Spinal cord (tissue), 9 donors: ENCODE measurements at regions not wholly inside any gene's neighbourhood (a gene's known extent, or its start where the extent isn't known, plus 50 kb on each side); places are given as distances from the start of the nearest gene placed in this dataset.

Source experiments
- DNase-seq, 6 donors: peaks; one replicate each; pipeline versions ENCODE4 v3.0.0 to v3.0.0-alpha.2; 2013 to 2015; ENCODE audit warnings: low spot score in 6 of 6, low read depth in 4 of 6
- H3K27ac ChIP-seq: one replicate; pipeline ENCODE4 v1.5.1; 2013; ENCODE audit warnings: low read depth, low read length, control low read depth
- H3K27me3 ChIP-seq: one replicate; pipeline ENCODE4 v1.6.1; 2013; ENCODE audit warnings: low read length; ENCODE audit not compliant: control insufficient read depth, insufficient read depth
- H3K36me3 ChIP-seq: one replicate; pipeline ENCODE4 v1.6.1; 2013; ENCODE audit warnings: low read length; ENCODE audit not compliant: control insufficient read depth, insufficient read depth
- H3K4me1 ChIP-seq: one replicate; pipeline ENCODE4 v1.6.1; 2013; ENCODE audit warnings: low read length; ENCODE audit not compliant: control insufficient read depth, insufficient read depth
- H3K4me3 ChIP-seq: one replicate; pipeline ENCODE4 v1.5.1; 2013; ENCODE audit warnings: low read depth, low read length, control low read depth
- H3K9me3 ChIP-seq: one replicate; pipeline ENCODE4 v1.6.1; 2013; ENCODE audit warnings: low read length; ENCODE audit not compliant: control insufficient read depth, insufficient read depth
- WGBS: methylation state at CpG from one replicate; pipeline ENCODE4 v1.1.5; 2013; ENCODE audit warnings: missing lambda C conversion rate; ENCODE audit not compliant: insufficient coverage; 5-methylcytosine and 5-hydroxymethylcytosine counted together
- donor health status: healthy.

GRCh38 chr10:128472196-128472595, 346.0 kb upstream of the MKI67 start:
- DNase-seq, result no peak
- no peaks in the 10 kb centered on the region for H3K36me3 ChIP-seq

DNA sequence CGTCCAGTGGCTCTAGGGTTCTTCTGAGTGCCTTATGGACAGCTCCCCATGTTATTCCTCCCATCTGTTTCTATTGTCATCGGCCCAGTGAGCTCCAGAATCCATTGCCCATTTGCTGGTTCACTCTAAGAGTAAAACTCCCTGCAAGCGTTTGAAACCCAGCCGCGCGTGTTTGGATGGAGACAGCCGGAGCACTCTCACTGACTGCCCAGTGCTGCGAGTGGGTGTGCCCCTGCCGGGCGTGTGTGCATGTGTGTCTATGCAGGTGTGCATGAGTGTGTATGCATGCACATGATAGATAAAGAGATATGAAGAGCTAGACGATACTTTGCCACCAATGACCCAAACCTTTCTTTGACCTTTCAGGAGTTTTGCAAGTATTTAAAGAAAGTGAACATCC, 347.2 kb upstream of the MKI67 start:
- Histone ChIP-seq H3K4me3 (no peak overlapping the region), H3K4me1 (peaks cover 8% of the 10 kb centered on the region), H3K27me3 (no peaks in the 10 kb centered on the region), H3K27ac (no peak overlapping the region), H3K9me3 (no peaks in the 10 kb centered on the region), H3K36me3 (no peaks in the 10 kb centered on the region)
- DNase-seq, result no peak
- 79% methylated on average over 8 of the region's 11 CpGs for WGBS

More at GRCh38 chr10:128472196-128472595, 346.0 kb upstream of the MKI67 start:
- no peak overlapping the region for H3K27ac ChIP-seq
- H3K9me3 ChIP-seq, result no peaks in the 10 kb centered on the region
- no peaks in the 10 kb centered on the region for H3K27me3 ChIP-seq
- H3K4me3 ChIP-seq, result no peak overlapping the region
- 89% methylated on average over 11 of the region's 11 CpGs for WGBS
- H3K4me1 ChIP-seq, result peaks cover 8% of the 10 kb centered on the region

- 84% methylated on average over 2 of the region's 8 CpGs for WGBS
- DNase-seq, result no peak
- H3K4me3 ChIP-seq, result no peak overlapping the region
Observed at GRCh38 chr10:128473911-128474310, 347.7 kb upstream of the MKI67 start.

GRCh38 chr10:128474571-128474970, 348.3 kb upstream of the MKI67 start:
- no peak for DNase-seq
- no peaks in the 10 kb centered on the region for H3K27me3 ChIP-seq
- no peak overlapping the region for H3K4me3 ChIP-seq
- no peak overlapping the region for H3K27ac ChIP-seq
- 90% methylated on average over 2 of the region's 6 CpGs for WGBS
- peaks cover 8% of the 10 kb centered on the region for H3K4me1 ChIP-seq
- no peaks in the 10 kb centered on the region for H3K9me3 ChIP-seq
- no peaks in the 10 kb centered on the region for H3K36me3 ChIP-seq

More at GRCh38 chr10:128473911-128474310, 347.7 kb upstream of the MKI67 start:
- Histone ChIP-seq H3K27me3 (no peaks in the 10 kb centered on the region), H3K4me1 (peaks cover 8% of the 10 kb centered on the region), H3K9me3 (no peaks in the 10 kb centered on the region), H3K27ac (no peak overlapping the region), H3K36me3 (no peaks in the 10 kb centered on the region)

DNA sequence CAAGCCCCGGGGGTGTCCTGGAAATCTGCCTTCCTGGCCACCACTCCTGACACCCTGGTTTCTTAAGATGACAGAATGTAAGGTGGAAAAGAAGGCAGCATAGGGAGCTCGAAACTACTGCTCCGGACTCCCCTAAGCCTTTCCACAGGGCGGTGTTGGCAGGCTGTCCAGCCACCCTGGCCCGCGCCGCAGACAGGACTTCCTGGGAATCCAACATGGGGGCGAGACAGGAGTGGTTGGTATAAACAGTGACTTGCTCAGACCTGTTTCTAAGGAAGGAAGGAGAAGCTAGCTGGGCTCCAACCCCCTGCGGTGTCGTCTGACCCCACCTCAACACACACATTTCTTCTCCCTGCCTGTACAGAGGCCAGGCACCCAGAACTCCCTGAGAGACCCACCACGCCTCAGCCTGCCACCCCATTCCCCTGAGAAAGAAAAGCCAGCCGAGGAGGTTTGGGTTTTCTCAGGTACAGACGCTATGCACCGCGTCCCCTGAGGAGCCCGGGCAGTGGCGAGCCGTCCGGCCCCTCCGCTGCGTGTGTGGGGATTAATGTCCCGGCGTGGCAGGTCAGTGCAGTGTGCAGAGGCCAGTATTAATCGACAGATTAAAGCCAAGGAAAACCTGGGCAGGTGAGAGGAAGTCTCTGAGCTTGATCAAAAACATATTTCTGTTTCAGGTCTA, 349.6 kb upstream of the MKI67 start:
- Histone ChIP-seq H3K27ac (no peak overlapping the region), H3K27me3 (no peaks in the 10 kb centered on the region), H3K36me3 (no peaks in the 10 kb centered on the region), H3K4me3 (no peak overlapping the region), H3K9me3 (no peaks in the 10 kb centered on the region), H3K4me1 (peaks cover 5% of the 10 kb centered on the region)
- DNase-seq, result no peak
- 94% methylated on average over 17 of the region's 24 CpGs for WGBS

- DNase-seq, result no peak
- Histone ChIP-seq H3K36me3 (no peaks in the 10 kb centered on the region), H3K4me3 (no peak overlapping the region), H3K4me1 (peaks cover 6% of the 10 kb centered on the region), H3K27ac (no peak overlapping the region), H3K27me3 (no peaks in the 10 kb centered on the region), H3K9me3 (no peaks in the 10 kb centered on the region)
- 100% methylated on average over 1 of the region's 7 CpGs for WGBS
Observed at GRCh38 chr10:128476368-128476725, 350.1 kb upstream of the MKI67 start.

GRCh38 chr10:128476845-128477244, 350.6 kb upstream of the MKI67 start:
- Histone ChIP-seq H3K27ac (no peak overlapping the region), H3K36me3 (no peaks in the 10 kb centered on the region), H3K27me3 (no peaks in the 10 kb centered on the region), H3K9me3 (no peaks in the 10 kb centered on the region), H3K4me1 (peaks cover 11% of the 10 kb centered on the region), H3K4me3 (no peak overlapping the region)
- 73% methylated on average over 4 of the region's 4 CpGs for WGBS
- no peak for DNase-seq

DNA sequence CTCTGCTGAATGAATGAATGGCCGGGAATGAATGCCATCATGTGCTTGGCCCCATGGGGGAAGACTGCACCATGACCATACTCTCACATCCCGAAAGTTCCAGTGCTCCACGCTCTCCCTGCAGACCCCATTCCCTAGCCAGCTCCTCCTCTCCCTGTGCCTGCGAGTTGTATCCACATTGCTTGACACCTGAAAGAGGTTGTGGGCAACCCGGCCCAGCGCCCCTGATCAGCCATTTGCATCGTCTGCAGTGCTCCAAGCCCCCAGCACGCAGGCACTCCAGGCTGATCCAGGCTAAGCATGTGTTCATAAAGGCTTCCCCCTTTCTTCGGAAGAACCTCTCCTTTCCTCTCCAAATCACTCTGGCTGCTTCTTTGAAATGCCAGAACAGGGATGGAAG, 354.4 kb upstream of the MKI67 start:
- no peaks in the 10 kb centered on the region for H3K27me3 ChIP-seq
- WGBS, result 60% methylated on average over 8 of the region's 9 CpGs
- H3K4me3 ChIP-seq, result no peak overlapping the region
- no peak overlapping the region for H3K27ac ChIP-seq
- no peaks in the 10 kb centered on the region for H3K9me3 ChIP-seq
- no peak for DNase-seq
- no peaks in the 10 kb centered on the region for H3K36me3 ChIP-seq
- peaks cover 24% of the 10 kb centered on the region for H3K4me1 ChIP-seq

DNA sequence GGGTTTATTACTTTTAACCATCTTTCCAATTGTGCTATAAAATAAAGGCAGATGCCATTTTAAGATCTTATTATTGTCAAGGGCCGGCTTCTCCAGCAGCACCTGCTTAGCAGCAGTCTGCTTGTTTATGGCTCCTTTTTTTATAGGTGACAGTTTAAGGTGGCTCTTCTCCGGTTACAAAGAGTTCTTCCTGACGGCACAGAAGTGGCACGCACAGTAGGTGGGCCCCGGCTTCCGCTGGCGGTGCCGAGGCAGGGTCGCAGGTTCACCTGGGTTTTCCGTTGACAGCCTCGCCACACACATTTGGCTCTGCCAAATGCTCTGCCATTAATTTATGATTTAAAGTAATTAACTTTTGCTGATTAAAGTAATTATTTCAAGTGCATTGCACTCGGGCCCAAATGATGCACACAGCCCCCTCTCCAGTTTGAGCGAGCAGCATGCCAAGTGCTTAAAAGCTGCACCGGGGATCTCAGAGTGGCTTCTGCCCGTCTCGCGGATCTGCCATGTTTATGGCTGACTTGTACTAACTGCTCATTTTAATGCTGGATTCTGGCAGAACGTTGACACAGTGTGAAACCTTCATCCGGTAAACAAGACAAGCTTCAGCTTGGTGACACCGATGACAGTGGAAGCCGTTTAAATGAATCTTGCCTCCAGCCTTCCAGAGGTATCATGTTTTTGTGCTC, 355.1 kb upstream of the MKI67 start:
- Histone ChIP-seq H3K4me1 (peaks cover 24% of the 10 kb centered on the region), H3K4me3 (no peak overlapping the region), H3K9me3 (no peaks in the 10 kb centered on the region), H3K36me3 (no peaks in the 10 kb centered on the region), H3K27me3 (no peaks in the 10 kb centered on the region), H3K27ac (no peak overlapping the region)
- DNase-seq, result peak in 2 of 6 donors; percentile 61 to 92
- 48% methylated on average over 16 of the region's 21 CpGs for whole genome bisulfite sequencing

- no peaks in the 10 kb centered on the region for H3K36me3 ChIP-seq
- H3K9me3 ChIP-seq, result no peaks in the 10 kb centered on the region
- H3K27ac ChIP-seq, result no peak overlapping the region
- 64% methylated on average over 6 of the region's 7 CpGs for WGBS
- no peak overlapping the region for H3K4me3 ChIP-seq
- no peaks in the 10 kb centered on the region for H3K27me3 ChIP-seq
- peaks cover 24% of the 10 kb centered on the region for H3K4me1 ChIP-seq
- peak in 2 of 6 donors; percentile 2 to 52 for DNase-seq
Observed at GRCh38 chr10:128482052-128482451, 355.8 kb upstream of the MKI67 start.
